ENCODE measurements at regions not wholly inside any gene's neighbourhood (a gene's known extent, or its start where the extent isn't known, plus 50 kb on each side); places are given as distances from the start of the nearest gene placed in this dataset.

DNA sequence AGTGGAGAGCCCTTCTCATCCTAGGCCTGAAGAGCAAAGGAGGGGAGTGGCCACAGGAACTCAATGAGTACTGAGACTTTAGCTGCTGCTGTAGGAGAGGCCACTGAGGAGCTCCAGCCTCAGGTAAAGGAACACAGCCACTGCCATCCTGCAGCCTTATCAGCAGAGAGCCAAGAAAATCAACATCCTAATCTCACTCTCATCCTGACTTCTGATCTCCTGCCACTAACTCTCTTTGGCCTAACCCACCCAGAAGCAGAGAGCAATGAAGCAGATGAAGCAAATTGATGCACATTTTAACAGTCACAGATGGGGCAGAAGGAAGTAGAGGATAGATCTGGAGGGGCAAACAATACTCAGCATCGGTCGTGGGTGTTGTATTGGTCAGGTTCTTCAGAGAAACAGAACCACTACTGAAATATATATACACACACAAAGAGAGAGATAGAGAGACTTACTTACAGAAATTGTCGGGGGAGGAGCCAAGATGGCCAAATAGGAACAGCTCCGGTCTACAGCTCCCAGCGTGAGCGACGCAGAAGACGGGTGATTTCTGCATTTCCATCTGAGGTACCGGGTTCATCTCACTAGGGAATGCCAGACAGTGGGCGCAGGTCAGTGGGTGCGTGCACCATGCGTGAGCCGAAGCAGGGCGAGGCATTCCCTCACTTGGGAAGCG is 297.6 kb downstream of the MTERF1 start:
- RAD21 ChIA-PET (ENCODE audit: low non-redundant PET in 1 of 2, low total read pairs in 2 of 2, uncharacterized antibody in 2 of 2, unreplicated experiment in 2 of 2), result no interaction called here
- intact Hi-C loops (cut with micrococcal nuclease), result no loop called here
- no peak overlapping the region for H2AFZ ChIP-seq (ENCODE audit: low read depth, low read length, poor library complexity, severe bottlenecking)

DNA sequence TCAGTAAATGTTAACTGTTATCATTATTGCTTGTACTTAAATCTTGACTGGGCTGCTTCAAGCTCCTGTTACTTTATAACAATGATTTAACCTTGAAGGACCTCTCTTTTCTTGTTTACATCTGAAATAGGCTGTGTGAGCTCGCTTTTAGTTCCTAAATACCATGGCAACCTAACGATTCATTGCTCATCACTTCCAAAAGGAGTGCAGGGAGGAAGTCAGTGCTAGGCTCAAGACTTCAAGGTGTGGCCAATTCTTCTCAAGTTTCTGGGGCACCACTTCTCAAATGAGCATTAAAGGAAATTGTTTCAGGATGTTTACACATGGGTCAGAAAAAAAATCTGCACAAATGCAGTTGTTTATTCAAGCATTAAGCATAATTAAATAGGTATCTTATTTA is 284.2 kb downstream of the MTERF1 start:
- H3K4me2 ChIP-seq (ENCODE audit: low read length), result no peak overlapping the region
- H4K20me1 ChIP-seq (ENCODE audit: insufficient read depth), result no peaks in the 10 kb centered on the region
- no peaks in the 10 kb centered on the region for H3K27me3 ChIP-seq (ENCODE audit: insufficient read depth, low read length)
- no TSS peak for BruUV-seq (replicated peaks)
- H2AFZ ChIP-seq (ENCODE audit: low read depth, low read length, poor library complexity, severe bottlenecking), result no peak overlapping the region
- no peaks in the 10 kb centered on the region for H3K4me1 ChIP-seq (ENCODE audit: control insufficient read depth in 1 of 2, insufficient read depth in 2 of 2, low read length in 2 of 2)
- H3K27ac ChIP-seq (ENCODE audit: low read depth, low read length), result no peak overlapping the region
- CTCF ChIA-PET, result no interaction called here
- H3K4me3 ChIP-seq (replicated peaks in 1 of 2; ENCODE audit: low read depth in 1 of 2, low read length in 2 of 2), result no peak overlapping the region
- DNase-seq (ENCODE audit: low read depth, low spot score) (no peak), ATAC-seq (no peak)
- H3K36me3 ChIP-seq (ENCODE audit: control insufficient read depth in 1 of 2, insufficient read depth in 2 of 2, low read length in 2 of 2), result no peaks in the 10 kb centered on the region
- no peaks in the 10 kb centered on the region for H3K9me3 ChIP-seq (ENCODE audit: control insufficient read depth in 1 of 2, insufficient read depth in 1 of 2, low read depth in 1 of 2, low read length in 2 of 2)
- no peaks in the 10 kb centered on the region for H3K79me2 ChIP-seq (ENCODE audit: insufficient read depth, low read length)
- H3K9me2 ChIP-seq (ENCODE audit: insufficient read depth), result no peaks in the 10 kb centered on the region
- no peak overlapping the region for H3K9ac ChIP-seq (ENCODE audit: low read length)
- intact Hi-C loops (cut with micrococcal nuclease), result no loop called here
- POLR2A ChIA-PET, result no interaction called here
- RAD21 ChIA-PET (ENCODE audit: low non-redundant PET in 1 of 2, low total read pairs in 2 of 2, uncharacterized antibody in 2 of 2, unreplicated experiment in 2 of 2), result no interaction called here
- no peak for TF ChIP-seq TCF7L2 (IDR thresholded peaks at IDR 0.05; ENCODE audit: borderline replicate concordance, extremely low read depth, insufficient read depth, insufficient read length)
- TF ChIP-seq, protein P1, sequence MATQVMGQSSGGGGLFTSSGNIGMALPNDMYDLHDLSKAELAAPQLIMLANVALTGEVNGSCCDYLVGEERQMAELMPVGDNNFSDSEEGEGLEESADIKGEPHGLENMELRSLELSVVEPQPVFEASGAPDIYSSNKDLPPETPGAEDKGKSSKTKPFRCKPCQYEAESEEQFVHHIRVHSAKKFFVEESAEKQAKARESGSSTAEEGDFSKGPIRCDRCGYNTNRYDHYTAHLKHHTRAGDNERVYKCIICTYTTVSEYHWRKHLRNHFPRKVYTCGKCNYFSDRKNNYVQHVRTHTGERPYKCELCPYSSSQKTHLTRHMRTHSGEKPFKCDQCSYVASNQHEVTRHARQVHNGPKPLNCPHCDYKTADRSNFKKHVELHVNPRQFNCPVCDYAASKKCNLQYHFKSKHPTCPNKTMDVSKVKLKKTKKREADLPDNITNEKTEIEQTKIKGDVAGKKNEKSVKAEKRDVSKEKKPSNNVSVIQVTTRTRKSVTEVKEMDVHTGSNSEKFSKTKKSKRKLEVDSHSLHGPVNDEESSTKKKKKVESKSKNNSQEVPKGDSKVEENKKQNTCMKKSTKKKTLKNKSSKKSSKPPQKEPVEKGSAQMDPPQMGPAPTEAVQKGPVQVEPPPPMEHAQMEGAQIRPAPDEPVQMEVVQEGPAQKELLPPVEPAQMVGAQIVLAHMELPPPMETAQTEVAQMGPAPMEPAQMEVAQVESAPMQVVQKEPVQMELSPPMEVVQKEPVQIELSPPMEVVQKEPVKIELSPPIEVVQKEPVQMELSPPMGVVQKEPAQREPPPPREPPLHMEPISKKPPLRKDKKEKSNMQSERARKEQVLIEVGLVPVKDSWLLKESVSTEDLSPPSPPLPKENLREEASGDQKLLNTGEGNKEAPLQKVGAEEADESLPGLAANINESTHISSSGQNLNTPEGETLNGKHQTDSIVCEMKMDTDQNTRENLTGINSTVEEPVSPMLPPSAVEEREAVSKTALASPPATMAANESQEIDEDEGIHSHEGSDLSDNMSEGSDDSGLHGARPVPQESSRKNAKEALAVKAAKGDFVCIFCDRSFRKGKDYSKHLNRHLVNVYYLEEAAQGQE (IDR thresholded peaks at IDR 0.05; ENCODE audit: low read depth), result no peak
- TF ChIP-seq RAD21 (IDR thresholded peaks at IDR 0.05; ENCODE audit: low read depth), result no peak
- TF ChIP-seq EGR1 (IDR thresholded peaks at IDR 0.05; ENCODE audit: low read depth), result no peak
- TF ChIP-seq EZH2phosphoT487 (IDR thresholded peaks at IDR 0.05; ENCODE audit: borderline replicate concordance), result no peak
- TF ChIP-seq, protein P2, sequence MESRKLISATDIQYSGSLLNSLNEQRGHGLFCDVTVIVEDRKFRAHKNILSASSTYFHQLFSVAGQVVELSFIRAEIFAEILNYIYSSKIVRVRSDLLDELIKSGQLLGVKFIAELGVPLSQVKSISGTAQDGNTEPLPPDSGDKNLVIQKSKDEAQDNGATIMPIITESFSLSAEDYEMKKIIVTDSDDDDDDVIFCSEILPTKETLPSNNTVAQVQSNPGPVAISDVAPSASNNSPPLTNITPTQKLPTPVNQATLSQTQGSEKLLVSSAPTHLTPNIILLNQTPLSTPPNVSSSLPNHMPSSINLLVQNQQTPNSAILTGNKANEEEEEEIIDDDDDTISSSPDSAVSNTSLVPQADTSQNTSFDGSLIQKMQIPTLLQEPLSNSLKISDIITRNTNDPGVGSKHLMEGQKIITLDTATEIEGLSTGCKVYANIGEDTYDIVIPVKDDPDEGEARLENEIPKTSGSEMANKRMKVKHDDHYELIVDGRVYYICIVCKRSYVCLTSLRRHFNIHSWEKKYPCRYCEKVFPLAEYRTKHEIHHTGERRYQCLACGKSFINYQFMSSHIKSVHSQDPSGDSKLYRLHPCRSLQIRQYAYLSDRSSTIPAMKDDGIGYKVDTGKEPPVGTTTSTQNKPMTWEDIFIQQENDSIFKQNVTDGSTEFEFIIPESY (IDR thresholded peaks at IDR 0.05; ENCODE audit: extremely low read depth, insufficient replicate concordance, low read length), result no peak

More for the DNA sequence above, 297.6 kb downstream of the MTERF1 start:
- Histone ChIP-seq H3K4me1 (ENCODE audit: control insufficient read depth in 1 of 2, insufficient read depth in 2 of 2, low read length in 2 of 2) (no peaks in the 10 kb centered on the region), H3K36me3 (ENCODE audit: control insufficient read depth in 1 of 2, insufficient read depth in 2 of 2, low read length in 2 of 2) (no peaks in the 10 kb centered on the region), H3K27me3 (ENCODE audit: insufficient read depth, low read length) (no peaks in the 10 kb centered on the region), H3K9me3 (ENCODE audit: control insufficient read depth in 1 of 2, insufficient read depth in 1 of 2, low read depth in 1 of 2, low read length in 2 of 2) (no peaks in the 10 kb centered on the region), H3K27ac (ENCODE audit: low read depth, low read length) (no peak overlapping the region), H3K79me2 (ENCODE audit: insufficient read depth, low read length) (no peaks in the 10 kb centered on the region), H3K4me3 (replicated peaks in 1 of 2; ENCODE audit: low read depth in 1 of 2, low read length in 2 of 2) (no peak overlapping the region), H3K4me2 (ENCODE audit: low read length) (no peak overlapping the region), H4K20me1 (ENCODE audit: insufficient read depth) (no peaks in the 10 kb centered on the region), H3K9ac (ENCODE audit: low read length) (no peak overlapping the region), H3K9me2 (ENCODE audit: insufficient read depth) (no peaks in the 10 kb centered on the region)
- DNase-seq (ENCODE audit: low read depth, low spot score) (no peak), ATAC-seq (no peak)
- ChIA-PET CTCF (no interaction called here), POLR2A (no interaction called here)
- no TSS peak for BruUV-seq (replicated peaks)
- TF ChIP-seq SRF (IDR thresholded peaks at IDR 0.05; ENCODE audit: low read depth) (no peak), YY1 (IDR thresholded peaks at IDR 0.05; ENCODE audit: extremely low read depth, insufficient replicate concordance, low read depth, low read length) (no peak), ELF1 (IDR thresholded peaks at IDR 0.05; ENCODE audit: borderline replicate concordance, low read depth) (no peak), TCF7L2 (IDR thresholded peaks at IDR 0.05; ENCODE audit: borderline replicate concordance, extremely low read depth, insufficient read depth, insufficient read length) (no peak), ZFX (IDR thresholded peaks at IDR 0.05) (no peak), FOSL1 (IDR thresholded peaks at IDR 0.05; ENCODE audit: low read depth) (no peak), RAD21 (IDR thresholded peaks at IDR 0.05; ENCODE audit: low read depth) (no peak), EGR1 (IDR thresholded peaks at IDR 0.05; ENCODE audit: low read depth) (no peak)
- TF ChIP-seq, protein P2 (IDR thresholded peaks at IDR 0.05; ENCODE audit: extremely low read depth, insufficient replicate concordance, low read length), result no peak
